Caco-2 (cell line): ENCODE measurements at regions not wholly inside any gene's neighbourhood (a gene's known extent, or its start where the extent isn't known, plus 50 kb on each side); places are given as distances from the start of the nearest gene placed in this dataset.

Source experiments
- BruUV-seq: library from RNA; stranded (reverse); fragments of 400-500 nt; replicated peaks from 2 replicates; lab custom pipeline; 2021; lab: Mats Ljungman, UMichigan
- CTCF ChIA-PET: fragments of 300-600 bp; sonication (Branson Sonifier 250); formaldehyde crosslinking; loops from one replicate; lab custom pipeline; 2022; ENCODE audit warnings: antibody characterized with exemption; lab: Charles Lee
- POLR2A ChIA-PET: fragments of 300-600 bp; sonication (Branson Sonifier 250); formaldehyde crosslinking; loops from one replicate; lab custom pipeline; 2022; ENCODE audit warnings: antibody characterized with exemption; lab: Charles Lee
- DNase-seq, 2 experiments: peaks; one replicate each; pipeline versions ENCODE4 v3.0.0 to v3.0.0-alpha.2; 2020 to 2022
- H3K27me3 ChIP-seq: replicated peaks from 2 replicates; pipeline ENCODE4 v1.6.0; 2011; ENCODE audit warnings: low read length; ENCODE audit not compliant: control insufficient read depth, insufficient read depth
- H3K36me3 ChIP-seq: 2 replicates; pipeline ENCODE4 v1.5.1; 2011; ENCODE audit warnings: low read length; ENCODE audit not compliant: control insufficient read depth, insufficient read depth
- H3K4me1 ChIP-seq: fragments of 250-450 bp; sonication (Bioruptor Pico); 2 replicates; pipeline ENCODE4 v1.5.1; 2020; ENCODE audit warnings: mild to moderate bottlenecking
- H3K4me3 ChIP-seq: 2 replicates; pipeline ENCODE4 v1.5.1; 2011; ENCODE audit warnings: low read depth, mild to moderate bottlenecking, control low read depth, low read length
- H3K9me3 ChIP-seq: fragments of 250-450 bp; sonication (Bioruptor Pico); 2 replicates; pipeline ENCODE4 v1.5.1; 2020; ENCODE audit warnings: mild to moderate bottlenecking, moderate library complexity
- H3K27ac Mint-ChIP-seq: one replicate; pipeline ENCODE4 v1.8.0; 2022; ENCODE audit warnings: mixed read lengths; ENCODE audit not compliant: unreplicated experiment
- H3K27me3 Mint-ChIP-seq: one replicate; pipeline ENCODE4 v1.8.0; 2022; ENCODE audit warnings: mixed read lengths; ENCODE audit not compliant: insufficient read depth, unreplicated experiment
- H3K36me3 Mint-ChIP-seq: one replicate; pipeline ENCODE4 v1.8.0; 2022; ENCODE audit warnings: mild to moderate bottlenecking, mixed read lengths; ENCODE audit not compliant: insufficient read depth, unreplicated experiment
- H3K4me1 Mint-ChIP-seq: one replicate; pipeline ENCODE4 v1.8.0; 2022; ENCODE audit warnings: low read depth, mixed read lengths; ENCODE audit not compliant: unreplicated experiment
- H3K4me3 Mint-ChIP-seq: one replicate; pipeline ENCODE4 v1.8.0; 2022; ENCODE audit warnings: mild to moderate bottlenecking, moderate library complexity, mixed read lengths; ENCODE audit not compliant: unreplicated experiment
- H3K9me3 Mint-ChIP-seq: one replicate; pipeline ENCODE4 v1.8.0; 2022; ENCODE audit warnings: mixed read lengths; ENCODE audit not compliant: unreplicated experiment
- intact Hi-C: fragments of 100-400 bp; cut with micrococcal nuclease; formaldehyde crosslinking; loops from one replicate; pipeline ENCODE4 v1.10.0; 2022; ENCODE audit not compliant: unreplicated experiment
- TF ChIP-seq, protein P1 (sequence below), 2 experiments: fragments of 200-600 bp in 1 of 2; IDR thresholded peaks; 1 replicate in 1 of 2; 2 replicates in 1 of 2; pipeline versions ENCODE4 v1.5.1 to v1.8.0; 2011 to 2022; ENCODE audit warnings: antibody characterized with exemption in 1 of 2, control low read depth in 1 of 2, inconsistent platforms in 1 of 2, low read depth in 1 of 2, low read length in 1 of 2, mild to moderate bottlenecking in 1 of 2, moderate library complexity in 1 of 2; ENCODE audit not compliant: insufficient read depth in 1 of 2, severe bottlenecking in 1 of 2, unreplicated experiment in 1 of 2

GRCh38 chr14:26218861-26219260, 379.0 kb downstream of the NOVA1 start:
- intact Hi-C loops, result no loop called here
- CTCF ChIA-PET, result no interaction called here

DNA sequence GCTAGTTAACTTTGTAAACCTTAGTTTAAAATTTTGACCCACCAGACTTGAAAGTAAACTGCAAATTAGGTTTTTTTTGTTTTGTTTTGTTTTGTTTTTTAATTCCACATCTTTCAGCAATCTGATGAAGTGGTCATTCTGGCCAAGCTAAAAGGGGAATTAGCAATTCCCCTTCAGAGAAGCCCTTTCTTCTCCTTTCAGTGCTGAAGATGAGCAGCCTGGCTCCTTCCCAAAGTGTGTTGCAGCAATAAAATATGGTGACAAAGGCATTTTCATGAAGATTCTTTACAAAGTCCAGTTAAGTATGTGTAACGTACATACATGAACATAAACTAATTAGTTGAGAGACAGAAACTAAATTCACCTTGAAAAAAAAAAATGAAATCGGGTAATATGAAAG, 380.1 kb downstream of the NOVA1 start:
- no peak for DNase-seq
- TF ChIP-seq, protein P1, sequence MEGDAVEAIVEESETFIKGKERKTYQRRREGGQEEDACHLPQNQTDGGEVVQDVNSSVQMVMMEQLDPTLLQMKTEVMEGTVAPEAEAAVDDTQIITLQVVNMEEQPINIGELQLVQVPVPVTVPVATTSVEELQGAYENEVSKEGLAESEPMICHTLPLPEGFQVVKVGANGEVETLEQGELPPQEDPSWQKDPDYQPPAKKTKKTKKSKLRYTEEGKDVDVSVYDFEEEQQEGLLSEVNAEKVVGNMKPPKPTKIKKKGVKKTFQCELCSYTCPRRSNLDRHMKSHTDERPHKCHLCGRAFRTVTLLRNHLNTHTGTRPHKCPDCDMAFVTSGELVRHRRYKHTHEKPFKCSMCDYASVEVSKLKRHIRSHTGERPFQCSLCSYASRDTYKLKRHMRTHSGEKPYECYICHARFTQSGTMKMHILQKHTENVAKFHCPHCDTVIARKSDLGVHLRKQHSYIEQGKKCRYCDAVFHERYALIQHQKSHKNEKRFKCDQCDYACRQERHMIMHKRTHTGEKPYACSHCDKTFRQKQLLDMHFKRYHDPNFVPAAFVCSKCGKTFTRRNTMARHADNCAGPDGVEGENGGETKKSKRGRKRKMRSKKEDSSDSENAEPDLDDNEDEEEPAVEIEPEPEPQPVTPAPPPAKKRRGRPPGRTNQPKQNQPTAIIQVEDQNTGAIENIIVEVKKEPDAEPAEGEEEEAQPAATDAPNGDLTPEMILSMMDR (IDR thresholded peaks at IDR 0.05; ENCODE audit: insufficient read depth in 1 of 2, low read depth in 1 of 2, low read length in 1 of 2, severe bottlenecking in 1 of 2, unreplicated experiment in 1 of 2), result no peak
- Histone ChIP-seq H3K27me3 (no peaks in the 10 kb centered on the region), H3K9me3 (no peaks in the 10 kb centered on the region), H3K36me3 (no peaks in the 10 kb centered on the region), H3K4me1 (no peaks in the 10 kb centered on the region), H3K4me3 (no peak overlapping the region)
- POLR2A ChIA-PET, result no interaction called here
- H3K9me3 Mint-ChIP-seq, result no peaks in the 10 kb centered on the region
- no peak overlapping the region for H3K4me3 Mint-ChIP-seq
- no peaks in the 10 kb centered on the region for H3K36me3 Mint-ChIP-seq
- H3K27ac Mint-ChIP-seq, result no peak overlapping the region
- no TSS peak for BruUV-seq
- CTCF ChIA-PET, result no interaction called here
- H3K4me1 Mint-ChIP-seq, result no peaks in the 10 kb centered on the region
- H3K27me3 Mint-ChIP-seq, result peaks cover 7% of the 10 kb centered on the region
- intact Hi-C loops, result no loop called here

More at GRCh38 chr14:26218861-26219260, 379.0 kb downstream of the NOVA1 start:
- no peaks in the 10 kb centered on the region for H3K4me1 Mint-ChIP-seq
- TF ChIP-seq, protein P1 (IDR thresholded peaks at IDR 0.05; ENCODE audit: insufficient read depth in 1 of 2, low read depth in 1 of 2, low read length in 1 of 2, severe bottlenecking in 1 of 2, unreplicated experiment in 1 of 2), result no peak
- H3K36me3 Mint-ChIP-seq, result no peaks in the 10 kb centered on the region
- BruUV-seq, result no TSS peak
- H3K4me3 ChIP-seq, result no peak overlapping the region
- H3K27ac Mint-ChIP-seq, result no peak overlapping the region
- H3K4me3 Mint-ChIP-seq, result no peak overlapping the region
- no peaks in the 10 kb centered on the region for H3K36me3 ChIP-seq
- no peaks in the 10 kb centered on the region for H3K4me1 ChIP-seq
- no peaks in the 10 kb centered on the region for H3K9me3 ChIP-seq
- no peaks in the 10 kb centered on the region for H3K27me3 ChIP-seq
- H3K27me3 Mint-ChIP-seq, result peaks cover 3% of the 10 kb centered on the region
- no peak for DNase-seq
- no peaks in the 10 kb centered on the region for H3K9me3 Mint-ChIP-seq
- POLR2A ChIA-PET, result no interaction called here

GRCh38 chr14:26216786-26217185, 381.0 kb downstream of the NOVA1 start:
- CTCF ChIA-PET, result no interaction called here

More at GRCh38 chr14:26216786-26217185, 381.0 kb downstream of the NOVA1 start:
- Histone ChIP-seq H3K27me3 (no peaks in the 10 kb centered on the region), H3K4me3 (no peak overlapping the region), H3K36me3 (no peaks in the 10 kb centered on the region), H3K4me1 (no peaks in the 10 kb centered on the region), H3K9me3 (no peaks in the 10 kb centered on the region)
- peaks cover 7% of the 10 kb centered on the region for H3K27me3 Mint-ChIP-seq
- no peak overlapping the region for H3K27ac Mint-ChIP-seq
- intact Hi-C loops, result no loop called here
- H3K36me3 Mint-ChIP-seq, result no peaks in the 10 kb centered on the region
- no peaks in the 10 kb centered on the region for H3K9me3 Mint-ChIP-seq
- TF ChIP-seq, protein P1 (IDR thresholded peaks at IDR 0.05; ENCODE audit: insufficient read depth in 1 of 2, low read depth in 1 of 2, low read length in 1 of 2, severe bottlenecking in 1 of 2, unreplicated experiment in 1 of 2), result no peak
- H3K4me1 Mint-ChIP-seq, result no peaks in the 10 kb centered on the region
- no TSS peak for BruUV-seq
- POLR2A ChIA-PET, result no interaction called here
- no peak overlapping the region for H3K4me3 Mint-ChIP-seq
- no peak for DNase-seq
